Progenitor cell of endocrine pancreas (in vitro differentiated cells): ENCODE measurements at regions not wholly inside any gene's neighbourhood (a gene's known extent, or its start where the extent isn't known, plus 50 kb on each side); places are given as distances from the start of the nearest gene placed in this dataset.

Experiments
- DNase-seq: peaks from one replicate; pipeline ENCODE4 v3.0.0; 2021; ENCODE audit warnings: low spot score; ENCODE audit not compliant: unreplicated experiment
- H3K27ac Mint-ChIP-seq: 2 replicates; pipeline ENCODE4 v1.8.0; 2021; ENCODE audit warnings: mild to moderate bottlenecking, moderate library complexity, mixed read lengths
- H3K27me3 Mint-ChIP-seq: 2 replicates; pipeline ENCODE4 v1.8.0; 2021; ENCODE audit warnings: mixed read lengths
- H3K36me3 Mint-ChIP-seq: 2 replicates; pipeline ENCODE4 v1.8.0; 2022; ENCODE audit warnings: mixed read lengths; ENCODE audit not compliant: insufficient read depth
- H3K4me1 Mint-ChIP-seq: 2 replicates; pipeline ENCODE4 v1.8.0; 2021; ENCODE audit warnings: low read depth, mixed read lengths
- H3K4me3 Mint-ChIP-seq: 2 replicates; pipeline ENCODE4 v1.8.0; 2021; ENCODE audit warnings: low read depth, mild to moderate bottlenecking, moderate library complexity, mixed read lengths
- H3K9me3 Mint-ChIP-seq: 2 replicates; pipeline ENCODE4 v1.8.0; 2021; ENCODE audit warnings: low read depth, mixed read lengths
- TF ChIP-seq, protein P1 (sequence below): fragments of 200-600 bp; sonication (generic); IDR thresholded peaks from one replicate; pipeline ENCODE4 v1.5.0; 2021; ENCODE audit warnings: antibody characterized with exemption, mild to moderate bottlenecking; ENCODE audit not compliant: unreplicated experiment

DNA sequence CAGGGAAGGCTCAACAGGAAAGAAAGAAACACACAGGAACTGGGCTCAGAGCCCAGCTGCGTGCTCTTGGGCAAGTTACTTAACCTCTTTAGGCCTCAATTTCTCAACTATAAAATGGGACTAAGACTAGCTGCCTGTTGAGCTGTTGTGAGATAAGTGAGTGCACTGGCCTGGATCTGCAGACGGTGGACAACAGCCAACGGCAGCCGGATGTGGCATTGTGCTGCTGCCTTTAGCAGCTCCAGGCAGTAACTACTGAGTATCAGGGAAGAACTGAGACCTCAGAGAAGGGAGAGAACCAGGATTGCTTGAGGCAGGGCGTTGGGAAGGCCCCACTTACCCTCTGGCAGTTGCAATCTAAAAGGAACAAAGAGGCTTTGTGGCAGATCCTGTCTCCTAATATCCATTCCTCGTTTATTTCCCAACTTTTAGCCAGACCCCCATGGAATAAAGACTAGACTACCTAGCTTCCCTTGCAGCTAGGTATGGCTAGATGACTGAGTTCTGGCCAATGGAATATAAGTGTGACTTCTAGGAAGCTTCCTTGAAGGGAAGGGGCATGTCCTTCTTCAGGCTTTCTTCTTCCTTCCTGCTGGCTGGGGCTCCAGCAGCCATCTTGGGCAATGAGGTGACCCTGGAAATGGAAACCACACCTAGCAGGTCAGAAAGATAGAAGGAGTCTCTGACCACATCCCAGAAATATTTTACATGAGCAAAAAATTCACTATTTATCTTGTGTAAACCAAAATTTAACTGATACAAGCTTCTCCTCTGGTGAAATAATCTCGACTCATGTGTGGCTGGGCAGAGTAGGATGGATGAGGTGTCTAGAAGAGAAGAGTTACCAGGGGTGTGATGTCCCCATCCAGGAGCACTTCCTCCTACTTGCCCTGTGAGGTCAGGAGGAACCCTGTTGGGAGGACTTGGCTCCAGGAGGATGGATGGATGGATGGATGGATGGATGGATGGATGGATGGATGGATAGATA lies 67.6 kb downstream of the MRPL14 start:
- Mint-ChIP-seq H3K4me3 (no peak overlapping the region), H3K27ac (no peak overlapping the region), H3K4me1 (no peaks in the 10 kb centered on the region), H3K9me3 (peaks cover 3% of the 10 kb centered on the region), H3K36me3 (no peaks in the 10 kb centered on the region), H3K27me3 (peaks cover 8% of the 10 kb centered on the region)
- no peak for DNase-seq
- TF ChIP-seq, protein P1, sequence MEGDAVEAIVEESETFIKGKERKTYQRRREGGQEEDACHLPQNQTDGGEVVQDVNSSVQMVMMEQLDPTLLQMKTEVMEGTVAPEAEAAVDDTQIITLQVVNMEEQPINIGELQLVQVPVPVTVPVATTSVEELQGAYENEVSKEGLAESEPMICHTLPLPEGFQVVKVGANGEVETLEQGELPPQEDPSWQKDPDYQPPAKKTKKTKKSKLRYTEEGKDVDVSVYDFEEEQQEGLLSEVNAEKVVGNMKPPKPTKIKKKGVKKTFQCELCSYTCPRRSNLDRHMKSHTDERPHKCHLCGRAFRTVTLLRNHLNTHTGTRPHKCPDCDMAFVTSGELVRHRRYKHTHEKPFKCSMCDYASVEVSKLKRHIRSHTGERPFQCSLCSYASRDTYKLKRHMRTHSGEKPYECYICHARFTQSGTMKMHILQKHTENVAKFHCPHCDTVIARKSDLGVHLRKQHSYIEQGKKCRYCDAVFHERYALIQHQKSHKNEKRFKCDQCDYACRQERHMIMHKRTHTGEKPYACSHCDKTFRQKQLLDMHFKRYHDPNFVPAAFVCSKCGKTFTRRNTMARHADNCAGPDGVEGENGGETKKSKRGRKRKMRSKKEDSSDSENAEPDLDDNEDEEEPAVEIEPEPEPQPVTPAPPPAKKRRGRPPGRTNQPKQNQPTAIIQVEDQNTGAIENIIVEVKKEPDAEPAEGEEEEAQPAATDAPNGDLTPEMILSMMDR: no peak

DNA sequence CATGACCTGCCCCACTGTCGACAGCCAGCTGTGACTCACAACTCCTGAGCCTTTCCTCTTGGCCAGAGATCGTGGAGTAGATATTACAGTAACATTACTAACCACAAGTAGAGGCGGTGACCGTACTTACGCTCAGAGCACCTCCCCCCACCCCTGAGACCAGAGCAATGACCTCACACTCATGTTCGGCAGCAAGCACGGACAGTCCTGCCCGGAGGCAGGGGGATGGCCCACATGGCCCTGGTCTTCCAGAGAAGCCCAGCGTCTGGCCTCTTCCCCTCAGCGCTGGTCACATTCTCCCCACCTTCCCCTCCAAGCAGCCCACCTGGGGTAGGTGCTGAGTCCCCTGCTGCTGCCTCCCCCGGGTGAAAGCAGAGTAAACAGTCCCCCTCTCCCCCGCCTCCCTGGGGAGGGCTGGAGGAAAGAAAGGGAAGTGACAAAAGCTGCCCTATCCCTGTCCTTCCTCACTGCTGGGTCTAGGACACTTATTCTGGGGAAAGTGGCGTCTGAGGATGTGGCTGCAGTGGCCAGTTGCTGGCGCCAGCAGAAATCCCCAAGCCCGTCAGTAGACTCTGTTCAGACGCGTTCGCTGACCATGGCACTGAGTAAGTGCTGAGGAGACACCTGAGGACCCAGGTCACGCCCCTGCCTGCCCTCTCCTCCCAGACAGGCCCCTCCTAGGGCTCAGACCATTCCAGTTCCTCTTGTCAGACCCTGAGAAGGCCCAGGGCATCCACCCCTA lies 68.5 kb downstream of the MRPL14 start:
- no peak overlapping the region for H3K4me3 Mint-ChIP-seq
- TF ChIP-seq, protein P1: no peak
- DNase-seq: no peak
- H3K27me3 Mint-ChIP-seq: no peaks in the 10 kb centered on the region
- H3K4me1 Mint-ChIP-seq: no peaks in the 10 kb centered on the region
- H3K36me3 Mint-ChIP-seq: no peaks in the 10 kb centered on the region
- no peak overlapping the region for H3K27ac Mint-ChIP-seq
- peaks cover 3% of the 10 kb centered on the region for H3K9me3 Mint-ChIP-seq

DNA sequence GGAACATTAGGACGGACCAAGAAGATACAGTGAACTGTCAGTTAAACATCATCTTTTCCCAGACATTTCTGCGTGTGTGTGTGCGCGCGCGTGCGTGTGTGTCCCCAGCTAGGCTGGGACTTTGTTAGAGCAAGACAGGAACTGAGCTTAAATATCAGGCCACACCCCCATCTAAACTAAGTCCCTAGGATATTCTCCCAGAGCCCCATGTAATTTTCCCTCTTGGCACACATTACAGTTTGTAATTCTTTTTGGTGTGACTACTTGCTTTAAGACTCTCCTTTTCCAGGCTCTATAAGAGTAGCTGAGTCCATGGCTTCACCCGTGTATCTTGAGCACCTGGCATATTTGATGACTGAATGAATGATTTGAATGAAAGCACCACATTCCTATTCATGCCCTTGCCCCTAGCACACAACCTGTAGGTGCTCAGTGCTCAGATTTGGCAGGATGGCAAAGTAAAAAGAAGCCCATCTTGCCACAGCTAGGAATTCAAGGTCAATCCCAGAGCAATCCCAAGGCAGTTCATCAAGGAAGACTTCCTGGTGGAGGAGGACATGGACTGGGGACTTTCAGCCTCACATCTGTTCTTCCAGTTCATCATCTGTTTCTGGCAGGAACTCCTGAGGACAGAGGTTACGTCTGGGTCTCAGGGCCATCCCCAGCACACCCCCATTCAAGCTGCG lies 69.2 kb downstream of the MRPL14 start:
- no peak for DNase-seq
- Mint-ChIP-seq H3K4me3 (no peak overlapping the region), H3K9me3 (peaks cover 3% of the 10 kb centered on the region), H3K36me3 (no peaks in the 10 kb centered on the region), H3K27ac (no peak overlapping the region), H3K27me3 (no peaks in the 10 kb centered on the region), H3K4me1 (no peaks in the 10 kb centered on the region)
- TF ChIP-seq, protein P1: no peak

DNA sequence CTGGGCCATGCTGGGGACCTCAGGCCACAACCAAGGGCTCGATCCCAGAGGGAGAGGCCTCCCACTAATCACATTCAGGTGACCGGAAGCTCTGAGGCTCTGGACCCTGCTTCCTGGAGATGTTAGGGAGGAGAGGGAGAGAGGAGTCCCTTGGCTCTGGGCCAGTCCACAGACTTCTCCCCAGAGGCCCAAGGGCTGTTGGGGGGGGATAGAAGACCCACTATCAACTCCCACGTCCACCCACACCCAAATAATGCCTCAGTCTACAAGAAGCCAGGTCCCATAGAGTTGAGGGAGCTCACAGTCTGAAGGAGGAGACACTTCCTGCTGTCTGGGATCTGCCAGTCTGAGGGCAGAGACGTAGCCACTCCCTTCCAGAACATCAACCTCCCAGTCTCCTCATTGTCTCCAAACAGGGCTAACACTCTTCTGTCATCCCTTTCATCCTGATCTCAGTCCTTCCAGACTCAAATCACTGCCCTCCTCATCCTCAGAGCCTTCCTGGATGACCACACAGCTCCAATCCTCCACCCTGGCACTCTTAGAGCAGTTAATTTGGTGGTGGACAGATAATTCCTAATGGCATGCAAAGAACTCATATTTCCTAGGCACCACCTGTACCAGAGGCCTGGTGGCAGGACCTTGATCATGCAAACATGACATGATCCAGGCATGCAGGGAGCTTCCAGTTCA lies 69.9 kb downstream of the MRPL14 start:
- H3K4me3 Mint-ChIP-seq: no peak overlapping the region
- H3K9me3 Mint-ChIP-seq: peaks cover 3% of the 10 kb centered on the region
- no peak for DNase-seq
- H3K27me3 Mint-ChIP-seq: no peaks in the 10 kb centered on the region
- H3K27ac Mint-ChIP-seq: no peak overlapping the region
- H3K36me3 Mint-ChIP-seq: no peaks in the 10 kb centered on the region
- TF ChIP-seq, protein P1: no peak
- no peaks in the 10 kb centered on the region for H3K4me1 Mint-ChIP-seq
